Activated naive CD4-positive, alpha-beta T cell treated with anti-CD3 and anti-CD28 coated beads, Interleukin-2, amount 10 ng/mL, durations not matched to agents 7 days and 5 days (primary cell): ENCODE measurements at regions not wholly inside any gene's neighbourhood (a gene's known extent, or its start where the extent isn't known, plus 50 kb on each side); places are given as distances from the start of the nearest gene placed in this dataset.

ENCODE experiments used
- CTCF ChIA-PET: fragments of 350-600 bp; sonication (Branson Sonifier 250); formaldehyde crosslinking; loops from one replicate; lab custom pipeline; 2021; ENCODE audit warnings: antibody characterized with exemption; lab: Charles Lee
- DNase-seq: peaks from one replicate; pipeline ENCODE4 v3.0.0-alpha.2; 2020
- H3K27ac Mint-ChIP-seq: one replicate; pipeline ENCODE4 v1.8.0; 2021; ENCODE audit warnings: mild to moderate bottlenecking, moderate library complexity, mixed read lengths
- H3K27me3 Mint-ChIP-seq: one replicate; pipeline ENCODE4 v1.8.0; 2021; ENCODE audit warnings: mild to moderate bottlenecking, mixed read lengths
- H3K36me3 Mint-ChIP-seq: one replicate; pipeline ENCODE4 v1.8.0; 2021; ENCODE audit warnings: mixed read lengths
- H3K4me1 Mint-ChIP-seq: one replicate; pipeline ENCODE4 v1.8.0; 2021; ENCODE audit warnings: mixed read lengths
- H3K4me3 Mint-ChIP-seq: one replicate; pipeline ENCODE4 v1.8.0; 2021; ENCODE audit warnings: mild to moderate bottlenecking, moderate library complexity, mixed read lengths
- H3K9me3 Mint-ChIP-seq: one replicate; pipeline ENCODE4 v1.8.0; 2021; ENCODE audit warnings: mixed read lengths

GRCh38 chr21:35231090-35231489, 182.0 kb upstream of the RUNX1 start:
- CTCF ChIA-PET = no interaction called here
- peaks cover 13% of the 10 kb centered on the region for H3K9me3 Mint-ChIP-seq
- peaks cover 45% of the 10 kb centered on the region for H3K4me1 Mint-ChIP-seq

DNA sequence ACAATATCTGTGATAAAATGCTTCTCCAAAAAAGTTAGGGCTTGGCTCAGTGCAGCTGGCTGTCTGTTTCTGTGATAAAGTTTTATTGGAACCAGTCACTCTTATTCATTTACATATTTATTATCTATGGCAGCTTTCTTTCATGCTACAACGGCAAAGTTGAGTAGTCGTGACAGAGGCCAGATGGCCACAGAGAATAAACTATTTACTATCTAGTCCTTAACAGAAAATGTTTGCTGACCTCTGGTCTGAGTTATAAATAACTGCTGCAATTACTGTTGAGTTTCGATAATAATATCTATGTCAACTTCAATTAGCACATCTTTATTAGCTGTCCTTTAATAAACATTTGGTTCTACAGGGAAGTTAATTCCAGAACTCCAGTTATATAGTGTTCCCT, 180.2 kb upstream of the RUNX1 start:
- Mint-ChIP-seq H3K27me3 (peaks cover 10% of the 10 kb centered on the region), H3K4me3 (no peak overlapping the region), H3K9me3 (peaks cover 3% of the 10 kb centered on the region), H3K4me1 (peaks cover 36% of the 10 kb centered on the region), H3K36me3 (no peaks in the 10 kb centered on the region), H3K27ac (no peak overlapping the region)
- no peak for DNase-seq
- CTCF ChIA-PET = interaction anchor here (0.7 kb wide), 1 partner anchor 510 kb away, joined by 3 read pairs; no protein-coding TSS in a partner anchor

More at GRCh38 chr21:35231090-35231489, 182.0 kb upstream of the RUNX1 start:
- peaks cover 10% of the 10 kb centered on the region for H3K27me3 Mint-ChIP-seq
- no peak for DNase-seq
- peaks cover 7% of the 10 kb centered on the region for H3K36me3 Mint-ChIP-seq
- no peak overlapping the region for H3K27ac Mint-ChIP-seq
- no peak overlapping the region for H3K4me3 Mint-ChIP-seq

DNA sequence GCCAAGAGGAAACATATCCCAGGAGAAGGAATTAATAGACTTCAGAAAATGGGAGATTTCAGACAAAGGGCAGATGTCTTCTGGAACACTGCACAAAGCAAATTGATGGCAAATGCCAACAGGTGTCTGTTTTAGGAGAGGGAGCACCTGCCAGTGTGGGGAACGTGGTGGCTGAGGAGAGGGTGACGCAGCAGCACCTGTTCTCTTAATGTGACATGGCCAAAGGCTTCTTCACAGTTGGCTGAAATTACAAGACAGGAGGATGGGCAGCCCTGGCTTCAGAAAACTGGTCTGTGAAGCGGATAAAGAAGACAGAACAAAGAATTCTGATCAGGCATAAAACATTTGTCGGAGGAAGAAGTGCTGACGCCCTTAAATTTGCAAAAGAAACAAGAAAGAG, 178.7 kb upstream of the RUNX1 start:
- H3K27ac Mint-ChIP-seq = peak overlapping the region; percentile 82

GRCh38 chr21:35226968-35227744, 178.1 kb upstream of the RUNX1 start:
- Mint-ChIP-seq H3K4me3 (peak overlapping the region; percentile 24), H3K27ac (peak overlapping the region; percentile 82), H3K4me1 (peaks cover 48% of the 10 kb centered on the region), H3K9me3 (no peaks in the 10 kb centered on the region), H3K36me3 (no peaks in the 10 kb centered on the region), H3K27me3 (peaks cover 20% of the 10 kb centered on the region)
- CTCF ChIA-PET = interaction anchor here (0.7 to 1.2 kb wide), 2 partner anchors 22 to 143 kb away, joined by 3 read pairs; no protein-coding TSS in a partner anchor
- DNase-seq = peak; percentile 81

More for the DNA sequence above, 178.7 kb upstream of the RUNX1 start:
- Mint-ChIP-seq H3K4me3 (no peak overlapping the region), H3K27me3 (peaks cover 17% of the 10 kb centered on the region), H3K9me3 (peaks cover 3% of the 10 kb centered on the region), H3K36me3 (no peaks in the 10 kb centered on the region), H3K4me1 (peaks cover 41% of the 10 kb centered on the region)
- no peak for DNase-seq
- CTCF ChIA-PET = no interaction called here

GRCh38 chr21:35226328-35226727, 177.2 kb upstream of the RUNX1 start:
- no peak overlapping the region for H3K4me3 Mint-ChIP-seq
- peak overlapping the region; percentile 82 for H3K27ac Mint-ChIP-seq
- peaks cover 20% of the 10 kb centered on the region for H3K27me3 Mint-ChIP-seq
- H3K9me3 Mint-ChIP-seq = no peaks in the 10 kb centered on the region
- peaks cover 55% of the 10 kb centered on the region for H3K4me1 Mint-ChIP-seq
- H3K36me3 Mint-ChIP-seq = no peaks in the 10 kb centered on the region
- CTCF ChIA-PET = interaction anchor here (1.2 kb wide), 1 partner anchor 21 kb away, joined by 3 read pairs; no protein-coding TSS in a partner anchor
- no peak for DNase-seq

DNA sequence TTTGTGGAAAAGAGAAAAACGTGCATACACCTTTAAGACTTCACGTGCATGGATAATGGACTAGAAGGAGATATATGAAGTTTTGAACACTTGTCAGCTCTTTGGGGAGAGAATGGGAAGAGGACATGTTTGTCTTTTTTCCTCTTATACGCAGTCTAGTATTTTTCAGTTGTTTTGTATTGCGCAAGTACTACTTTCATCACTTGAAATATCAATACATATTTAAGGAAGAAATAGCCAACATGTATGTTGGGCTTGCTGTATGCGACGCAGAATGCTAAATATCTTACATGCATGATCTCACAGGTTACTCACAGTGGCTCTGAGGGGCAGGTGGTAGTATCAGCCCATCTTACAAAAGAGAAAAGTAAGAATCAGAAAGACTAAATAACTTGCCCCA, 176.5 kb upstream of the RUNX1 start:
- Mint-ChIP-seq H3K9me3 (no peaks in the 10 kb centered on the region), H3K27me3 (peaks cover 20% of the 10 kb centered on the region), H3K4me1 (peaks cover 57% of the 10 kb centered on the region), H3K36me3 (no peaks in the 10 kb centered on the region), H3K4me3 (no peak overlapping the region), H3K27ac (no peak overlapping the region)
- CTCF ChIA-PET = no interaction called here
- no peak for DNase-seq

GRCh38 chr21:35223480-35224156, 174.5 kb upstream of the RUNX1 start:
- CTCF ChIA-PET = no interaction called here
- H3K36me3 Mint-ChIP-seq = no peaks in the 10 kb centered on the region
- H3K9me3 Mint-ChIP-seq = no peaks in the 10 kb centered on the region
- peaks cover 20% of the 10 kb centered on the region for H3K27me3 Mint-ChIP-seq
- H3K4me1 Mint-ChIP-seq = peaks cover 57% of the 10 kb centered on the region
- H3K4me3 Mint-ChIP-seq = no peak overlapping the region
- DNase-seq = no peak
- H3K27ac Mint-ChIP-seq = no peak overlapping the region

- Mint-ChIP-seq H3K4me3 (peak overlapping the region; percentile 1), H3K27me3 (peaks cover 17% of the 10 kb centered on the region), H3K4me1 (peaks cover 50% of the 10 kb centered on the region), H3K36me3 (no peaks in the 10 kb centered on the region), H3K9me3 (no peaks in the 10 kb centered on the region), H3K27ac (peak overlapping the region; percentile 12)
- CTCF ChIA-PET = interaction anchor here (1.1 kb wide), 1 partner anchor 18 kb away, joined by 3 read pairs; no protein-coding TSS in a partner anchor
- peak; percentile 50 for DNase-seq
These were observed 173.4 kb upstream of the RUNX1 start for GRCh38 chr21:35222541-35222941.

- Mint-ChIP-seq H3K9me3 (no peaks in the 10 kb centered on the region), H3K4me3 (peak overlapping the region; percentile 1), H3K27me3 (peaks cover 15% of the 10 kb centered on the region), H3K4me1 (peaks cover 45% of the 10 kb centered on the region), H3K27ac (no peak overlapping the region), H3K36me3 (no peaks in the 10 kb centered on the region)
- peak; percentile 27 for DNase-seq
- CTCF ChIA-PET = interaction anchor here (1.1 kb wide), 1 partner anchor 17 kb away, joined by 3 read pairs; no protein-coding TSS in a partner anchor
These were observed 172.9 kb upstream of the RUNX1 start for GRCh38 chr21:35222021-35222420.

DNA sequence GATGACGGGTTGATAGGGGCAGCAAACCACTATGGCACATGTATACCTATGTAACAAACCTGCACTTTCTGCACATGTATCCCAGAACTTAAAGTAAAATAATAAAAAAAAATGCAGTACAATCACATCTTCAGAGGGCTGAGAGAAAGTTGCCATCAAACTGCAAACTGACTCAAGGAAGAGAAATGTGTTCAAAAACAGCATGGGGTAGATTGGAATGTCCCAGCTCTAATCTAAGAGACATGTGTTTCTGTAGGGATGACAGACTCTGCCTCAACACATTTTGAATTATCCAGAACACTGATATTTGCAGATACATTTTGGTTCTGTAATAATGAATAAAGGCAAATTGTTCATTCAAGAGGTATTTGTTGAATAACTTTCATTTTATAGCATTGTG, 171.2 kb upstream of the RUNX1 start:
- no peaks in the 10 kb centered on the region for H3K9me3 Mint-ChIP-seq
- CTCF ChIA-PET = no interaction called here
- H3K4me1 Mint-ChIP-seq = peaks cover 28% of the 10 kb centered on the region

DNA sequence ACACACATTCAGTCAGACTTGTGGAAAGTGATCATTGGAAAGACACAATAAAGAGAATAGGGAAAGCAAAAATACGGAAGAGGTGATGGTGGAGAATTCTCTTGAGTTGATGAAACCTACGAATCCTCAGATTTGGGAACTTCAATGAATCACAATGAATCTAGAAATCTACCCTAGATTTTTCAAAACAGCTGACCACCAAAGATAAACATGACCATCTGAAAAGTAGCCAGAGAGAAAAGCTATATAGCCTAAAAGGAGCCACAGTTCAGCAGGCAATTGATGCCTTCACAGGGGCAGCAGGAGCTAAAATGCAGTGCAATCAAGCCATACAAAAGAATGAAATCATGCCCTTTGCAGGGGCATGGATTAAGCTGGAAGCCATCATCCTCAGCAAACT, 170.6 kb upstream of the RUNX1 start:
- CTCF ChIA-PET = no interaction called here
- no peaks in the 10 kb centered on the region for H3K9me3 Mint-ChIP-seq
- DNase-seq = no peak
- no peak overlapping the region for H3K27ac Mint-ChIP-seq
- H3K27me3 Mint-ChIP-seq = peaks cover 11% of the 10 kb centered on the region
- no peak overlapping the region for H3K4me3 Mint-ChIP-seq
- H3K4me1 Mint-ChIP-seq = peaks cover 26% of the 10 kb centered on the region
- H3K36me3 Mint-ChIP-seq = no peaks in the 10 kb centered on the region

More for the DNA sequence above, 171.2 kb upstream of the RUNX1 start:
- no peak for DNase-seq
- Mint-ChIP-seq H3K27me3 (peaks cover 11% of the 10 kb centered on the region), H3K4me3 (no peak overlapping the region), H3K36me3 (no peaks in the 10 kb centered on the region), H3K27ac (no peak overlapping the region)

- Mint-ChIP-seq H3K9me3 (no peaks in the 10 kb centered on the region), H3K4me1 (peaks cover 26% of the 10 kb centered on the region), H3K27ac (no peak overlapping the region), H3K4me3 (no peak overlapping the region), H3K27me3 (peaks cover 11% of the 10 kb centered on the region), H3K36me3 (no peaks in the 10 kb centered on the region)
- DNase-seq = no peak
- CTCF ChIA-PET = no interaction called here
These were observed 170.2 kb upstream of the RUNX1 start for GRCh38 chr21:35219291-35219690.

- CTCF ChIA-PET = no interaction called here
- DNase-seq = no peak
- H3K4me1 Mint-ChIP-seq = peaks cover 14% of the 10 kb centered on the region
- no peak overlapping the region for H3K27ac Mint-ChIP-seq
- H3K9me3 Mint-ChIP-seq = no peaks in the 10 kb centered on the region
- no peak overlapping the region for H3K4me3 Mint-ChIP-seq
- peaks cover 1% of the 10 kb centered on the region for H3K27me3 Mint-ChIP-seq
- no peaks in the 10 kb centered on the region for H3K36me3 Mint-ChIP-seq
These were observed 168.5 kb upstream of the RUNX1 start for GRCh38 chr21:35217504-35218060.

DNA sequence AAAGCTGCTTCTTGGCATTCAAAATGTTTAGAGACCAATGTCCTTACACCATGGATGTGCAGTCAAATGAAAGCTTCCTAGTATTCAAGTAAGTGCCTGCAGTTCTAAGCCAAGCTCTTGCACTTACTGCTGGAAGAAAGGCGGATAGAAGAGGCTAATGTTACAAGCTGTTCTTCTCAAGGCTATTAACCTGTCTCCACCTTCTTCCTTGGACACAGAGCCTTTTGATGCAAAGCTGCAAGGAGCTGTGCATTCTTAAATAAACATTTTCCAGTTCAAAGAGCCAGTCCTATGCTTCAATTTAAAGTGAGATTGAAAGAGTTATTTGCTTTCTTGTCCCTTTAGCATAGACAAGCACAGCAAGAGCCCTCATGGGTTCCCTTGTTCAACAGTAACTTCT, 167.9 kb upstream of the RUNX1 start:
- Mint-ChIP-seq H3K27me3 (no peaks in the 10 kb centered on the region), H3K27ac (no peak overlapping the region), H3K36me3 (no peaks in the 10 kb centered on the region), H3K4me3 (no peak overlapping the region), H3K4me1 (peaks cover 8% of the 10 kb centered on the region), H3K9me3 (no peaks in the 10 kb centered on the region)
- DNase-seq = no peak
- CTCF ChIA-PET = interaction anchor here (0.8 kb wide), 1 partner anchor 11 kb away, joined by 3 read pairs; no protein-coding TSS in a partner anchor
